Stomach (tissue), 8 donors: ENCODE measurements at regions not wholly inside any gene's neighbourhood (a gene's known extent, or its start where the extent isn't known, plus 50 kb on each side); places are given as distances from the start of the nearest gene placed in this dataset.

Experiments used
- DNase-seq, 2 donors: peaks; one replicate each; pipeline versions ENCODE4 v3.0.0 to v3.0.0-alpha.2; 2013 to 2019
- H3K27ac ChIP-seq, 5 donors: fragments of 200-600 bp in 4 of 5; sonication (generic) in 4 of 5; one replicate each; pipeline ENCODE4 v1.5.1; 2013 to 2019; ENCODE audit warnings: mild to moderate bottlenecking in 1 of 5, moderate library complexity in 1 of 5
- H3K27me3 ChIP-seq, 3 donors: fragments of 200-600 bp; sonication (generic); one replicate each; pipeline ENCODE4 v1.5.1; 2017 to 2019; ENCODE audit warnings: mixed run types in 1 of 3
- H3K36me3 ChIP-seq, 4 donors: fragments of 200-600 bp; sonication (generic); 1 replicate in 3 of 4; 2 replicates in 1 of 4; pipeline ENCODE4 v1.5.1; 2016 to 2019
- H3K4me1 ChIP-seq, 4 donors: fragments of 200-600 bp; sonication (generic); one replicate each; pipeline ENCODE4 v1.5.1; 2016 to 2019
- H3K4me3 ChIP-seq, 4 donors: fragments of 200-600 bp; sonication (generic) in 3 of 4; one replicate each; pipeline ENCODE4 v1.5.1; 2016 to 2019; ENCODE audit warnings: mild to moderate bottlenecking in 1 of 4
- H3K9me3 ChIP-seq, 4 donors: fragments of 200-600 bp; sonication (generic); one replicate each; pipeline ENCODE4 v1.5.1; 2016 to 2019
- EP300 ChIP-seq: sonication (generic); formaldehyde crosslinking; IDR thresholded peaks from one replicate; pipeline ENCODE4 v1.6.1; 2017; ENCODE audit warnings: antibody characterized with exemption
- POLR2A ChIP-seq, 4 donors: fragments of 450-650 bp; IDR thresholded peaks; one replicate each; pipeline ENCODE4 v1.6.1; 2016; ENCODE audit warnings: antibody characterized with exemption in 4 of 4, control low read depth in 2 of 4, mild to moderate bottlenecking in 1 of 4, moderate library complexity in 1 of 4
- POLR2AphosphoS5 ChIP-seq, 3 donors: sonication (generic); formaldehyde crosslinking; IDR thresholded peaks; one replicate each; pipeline ENCODE4 v1.6.1; 2016; ENCODE audit warnings: antibody characterized with exemption in 3 of 3
- WGBS, 5 donors: extraction: QIAGEN DNeasy Blood & Tissue Kit in 3 of 5; methylation state at CpG; one replicate each; pipeline versions ENCODE4 v1.1.5 to v1.1.7; 2013 to 2018; 5-methylcytosine and 5-hydroxymethylcytosine counted together
- intact Hi-C: fragments of 100-400 bp; cut with DNase I; formaldehyde crosslinking; loops from one replicate; pipeline ENCODE4 v1.15.1; 2023; ENCODE audit warnings: low total_unique reads
- TF ChIP-seq, protein P1 (sequence below), 7 experiments: fragments of 450-650 bp in 4 of 7; fragments of 200-600 bp in 3 of 7; sonication (generic) in 3 of 7; IDR thresholded peaks; one replicate each; pipeline ENCODE4 v1.5.1; 2016 to 2019; ENCODE audit warnings: antibody characterized with exemption in 7 of 7, control low read depth in 2 of 7, mild to moderate bottlenecking in 1 of 7
- donor health status: healthy with polysubstance abuse.
- donor health status: Bipolar disorder and iron deficiency.
- donor health status: healthy.

GRCh38 chr1:103250441-103250861 is 142.1 kb upstream of the COL11A1 start:
- DNase-seq = no peak
- Histone ChIP-seq H3K4me3 (no peak overlapping the region), H3K27me3 (no peaks in the 10 kb centered on the region), H3K27ac (no peak overlapping the region), H3K36me3 (no peaks in the 10 kb centered on the region), H3K4me1 (no peaks in the 10 kb centered on the region), H3K9me3 (no peaks in the 10 kb centered on the region)
- WGBS, 5 donors = 25 to 47% (median 33%) methylated on average over 3 of the region's 3 CpGs
- TF ChIP-seq, protein P1, sequence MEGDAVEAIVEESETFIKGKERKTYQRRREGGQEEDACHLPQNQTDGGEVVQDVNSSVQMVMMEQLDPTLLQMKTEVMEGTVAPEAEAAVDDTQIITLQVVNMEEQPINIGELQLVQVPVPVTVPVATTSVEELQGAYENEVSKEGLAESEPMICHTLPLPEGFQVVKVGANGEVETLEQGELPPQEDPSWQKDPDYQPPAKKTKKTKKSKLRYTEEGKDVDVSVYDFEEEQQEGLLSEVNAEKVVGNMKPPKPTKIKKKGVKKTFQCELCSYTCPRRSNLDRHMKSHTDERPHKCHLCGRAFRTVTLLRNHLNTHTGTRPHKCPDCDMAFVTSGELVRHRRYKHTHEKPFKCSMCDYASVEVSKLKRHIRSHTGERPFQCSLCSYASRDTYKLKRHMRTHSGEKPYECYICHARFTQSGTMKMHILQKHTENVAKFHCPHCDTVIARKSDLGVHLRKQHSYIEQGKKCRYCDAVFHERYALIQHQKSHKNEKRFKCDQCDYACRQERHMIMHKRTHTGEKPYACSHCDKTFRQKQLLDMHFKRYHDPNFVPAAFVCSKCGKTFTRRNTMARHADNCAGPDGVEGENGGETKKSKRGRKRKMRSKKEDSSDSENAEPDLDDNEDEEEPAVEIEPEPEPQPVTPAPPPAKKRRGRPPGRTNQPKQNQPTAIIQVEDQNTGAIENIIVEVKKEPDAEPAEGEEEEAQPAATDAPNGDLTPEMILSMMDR (IDR thresholded peaks at IDR 0.05) = no peak
- no peak for TF ChIP-seq EP300
- TF ChIP-seq POLR2AphosphoS5 (IDR thresholded peaks at IDR 0.05) = no peak
- no peak for TF ChIP-seq POLR2A (IDR thresholded peaks at IDR 0.05)
- intact Hi-C loops = no loop called here

DNA sequence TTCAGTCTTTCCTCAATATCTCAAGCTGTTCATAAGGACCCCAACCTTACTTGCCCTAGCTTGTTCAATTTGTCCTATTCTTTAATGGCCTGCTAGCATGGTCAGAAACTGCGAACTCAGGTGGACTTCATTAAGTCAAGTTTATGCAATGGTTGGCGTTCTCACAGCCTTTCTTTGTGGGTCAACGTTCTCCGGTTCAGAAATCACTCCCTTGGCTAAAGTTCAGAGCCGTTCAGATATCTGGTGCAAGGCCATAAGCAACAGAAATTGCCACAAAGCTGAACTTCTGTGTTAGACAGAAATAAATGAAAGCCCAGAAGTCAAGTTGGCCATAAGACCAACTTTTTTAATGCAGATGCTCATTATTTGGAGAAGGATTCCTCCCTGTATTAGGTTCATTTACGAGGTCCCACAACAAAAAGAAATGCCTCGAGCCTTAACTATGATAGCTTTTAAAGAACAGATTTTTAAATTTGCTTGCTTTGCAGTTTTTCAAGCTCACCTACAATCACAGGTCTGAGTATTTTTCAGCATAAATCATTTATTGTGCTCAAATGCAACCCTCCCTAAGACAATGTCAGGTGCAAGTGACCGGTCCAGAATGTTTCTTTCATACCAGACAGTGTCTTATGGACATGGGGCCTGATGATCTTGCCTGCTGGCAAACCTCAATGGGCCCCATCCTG is 140.2 kb upstream of the COL11A1 start:
- no peak for DNase-seq
- no peaks in the 10 kb centered on the region for H3K9me3 ChIP-seq
- no peak overlapping the region for H3K27ac ChIP-seq
- intact Hi-C loops = no loop called here
- TF ChIP-seq POLR2A (IDR thresholded peaks at IDR 0.05) (no peak), EP300 (no peak), POLR2AphosphoS5 (IDR thresholded peaks at IDR 0.05) (no peak)
- TF ChIP-seq, protein P1 (IDR thresholded peaks at IDR 0.05) = no peak
- no peaks in the 10 kb centered on the region for H3K4me1 ChIP-seq
- H3K4me3 ChIP-seq = no peak overlapping the region
- 78 to 88% (median 79%) methylated on average over 8 of the region's 8 CpGs for WGBS, 5 donors
- H3K36me3 ChIP-seq = no peaks in the 10 kb centered on the region
- H3K27me3 ChIP-seq = no peaks in the 10 kb centered on the region

- Histone ChIP-seq H3K36me3 (no peaks in the 10 kb centered on the region), H3K9me3 (no peaks in the 10 kb centered on the region), H3K27ac (no peak overlapping the region), H3K27me3 (no peaks in the 10 kb centered on the region), H3K4me3 (no peak overlapping the region), H3K4me1 (no peaks in the 10 kb centered on the region)
- TF ChIP-seq EP300 = no peak
- no peak for TF ChIP-seq POLR2AphosphoS5 (IDR thresholded peaks at IDR 0.05)
- TF ChIP-seq POLR2A (IDR thresholded peaks at IDR 0.05) = no peak
- TF ChIP-seq, protein P1 (IDR thresholded peaks at IDR 0.05) = no peak
- no peak for DNase-seq
- 12 to 28% (median 22%) methylated on average over 2 of the region's 2 CpGs for WGBS, 5 donors
- intact Hi-C loops = no loop called here
These were observed 139.2 kb upstream of the COL11A1 start for GRCh38 chr1:103247517-103247916.

DNA sequence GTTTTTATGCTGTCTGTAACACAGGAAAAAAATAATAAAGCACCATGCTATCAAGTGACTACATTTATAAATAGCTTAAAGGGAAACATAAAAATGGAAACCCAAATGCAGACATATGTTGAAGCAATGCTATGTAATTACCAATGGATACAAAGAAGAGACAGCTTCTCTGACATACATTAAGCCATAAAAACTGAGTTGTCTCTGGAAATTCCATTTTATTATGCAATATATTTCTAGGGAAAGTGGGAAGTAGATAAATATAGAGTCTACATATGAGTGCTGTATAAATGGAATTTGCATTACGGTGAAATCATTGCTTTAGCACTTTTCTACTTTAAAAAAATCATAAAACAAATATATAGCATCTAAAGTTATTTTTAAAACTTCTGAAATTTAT is 135.2 kb upstream of the COL11A1 start:
- no peak for TF ChIP-seq POLR2A (IDR thresholded peaks at IDR 0.05)
- TF ChIP-seq, protein P1 (IDR thresholded peaks at IDR 0.05) = no peak
- TF ChIP-seq EP300 = no peak
- no peak for TF ChIP-seq POLR2AphosphoS5 (IDR thresholded peaks at IDR 0.05)
- H3K27ac ChIP-seq = no peak overlapping the region
- 71 to 89% (median 80%) methylated on average over 1 of the region's 1 CpG for WGBS, 5 donors
- no peaks in the 10 kb centered on the region for H3K27me3 ChIP-seq
- intact Hi-C loops = no loop called here
- H3K4me1 ChIP-seq = no peaks in the 10 kb centered on the region
- H3K4me3 ChIP-seq = no peak overlapping the region
- H3K9me3 ChIP-seq = no peaks in the 10 kb centered on the region
- no peak for DNase-seq
- no peaks in the 10 kb centered on the region for H3K36me3 ChIP-seq
